GM12878 (cell line): ENCODE measurements at regions not wholly inside any gene's neighbourhood (a gene's known extent, or its start where the extent isn't known, plus 50 kb on each side); places are given as distances from the start of the nearest gene placed in this dataset.

Source experiments
- CREB1 ChIP-seq: IDR thresholded peaks from 2 replicates; pipeline ENCODE4 v1.6.1; 2012; ENCODE audit warnings: low read depth, mild to moderate bottlenecking, inconsistent platforms
- EED ChIP-seq: sonication (generic); IDR thresholded peaks from 2 replicates; pipeline ENCODE4 v1.6.1; 2016; ENCODE audit warnings: antibody characterized with exemption, low read depth
- FOS ChIP-seq: IDR thresholded peaks from 3 replicates; pipeline ENCODE4 v1.6.1; 2011; ENCODE audit warnings: borderline replicate concordance; ENCODE audit not compliant: insufficient read length; ENCODE audit errors: extremely low read depth
- MYC ChIP-seq: IDR thresholded peaks from 2 replicates; pipeline ENCODE4 v1.6.1; 2011; ENCODE audit warnings: mild to moderate bottlenecking, low read length, moderate library complexity, inconsistent platforms; ENCODE audit not compliant: insufficient read depth, insufficient replicate concordance, insufficient read length, severe bottlenecking
- NR2F1 ChIP-seq: fragments of 450-650 bp; conservative IDR thresholded peaks from 2 replicates; pipeline ENCODE4 v1.6.1; 2017; ENCODE audit warnings: mild to moderate bottlenecking
- PKNOX1 ChIP-seq: fragments of 450-650 bp; IDR thresholded peaks from 2 replicates; pipeline ENCODE4 v1.6.1; 2016; ENCODE audit warnings: mild to moderate bottlenecking
- RFX5 ChIP-seq: IDR thresholded peaks from 2 replicates; pipeline ENCODE4 v1.6.1; 2011; ENCODE audit warnings: low read depth, low read length, improper control_type of control experiment
- ZNF592 ChIP-seq: fragments of 450-650 bp; IDR thresholded peaks from 2 replicates; pipeline ENCODE4 v1.6.1; 2017; ENCODE audit warnings: mild to moderate bottlenecking, moderate library complexity
- TF ChIP-seq, protein P1 (sequence below): IDR thresholded peaks from 2 replicates; pipeline ENCODE4 v1.6.1; 2011; ENCODE audit warnings: borderline replicate concordance, low read depth, mild to moderate bottlenecking, moderate library complexity, low read length; ENCODE audit not compliant: insufficient read depth, poor library complexity, severe bottlenecking

DNA sequence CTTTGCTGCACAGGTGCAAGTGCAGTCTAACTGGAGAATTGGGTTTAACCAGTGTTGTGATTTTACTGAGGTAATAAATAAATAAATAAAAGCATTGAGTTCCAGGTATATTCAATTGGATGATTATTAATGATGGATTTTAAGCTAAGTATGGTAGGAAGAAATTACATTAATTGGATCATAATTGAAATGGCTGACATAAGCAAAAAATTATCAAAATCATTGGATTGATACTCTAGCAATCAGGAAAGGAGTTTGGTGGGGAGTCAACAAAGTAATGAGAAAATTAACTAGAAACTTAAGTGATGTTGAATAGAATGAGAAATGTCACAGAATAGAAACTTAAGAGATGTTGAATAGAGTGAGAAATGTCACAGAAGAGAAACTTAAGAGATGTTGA lies 981.9 kb downstream of the SI start (continued):
- TF ChIP-seq ZNF592 (no peak), CREB1 (no peak), EED (no peak), MYC (no peak), RFX5 (no peak), PKNOX1 (no peak), FOS (no peak), NR2F1 (no peak)
- TF ChIP-seq, protein P1, sequence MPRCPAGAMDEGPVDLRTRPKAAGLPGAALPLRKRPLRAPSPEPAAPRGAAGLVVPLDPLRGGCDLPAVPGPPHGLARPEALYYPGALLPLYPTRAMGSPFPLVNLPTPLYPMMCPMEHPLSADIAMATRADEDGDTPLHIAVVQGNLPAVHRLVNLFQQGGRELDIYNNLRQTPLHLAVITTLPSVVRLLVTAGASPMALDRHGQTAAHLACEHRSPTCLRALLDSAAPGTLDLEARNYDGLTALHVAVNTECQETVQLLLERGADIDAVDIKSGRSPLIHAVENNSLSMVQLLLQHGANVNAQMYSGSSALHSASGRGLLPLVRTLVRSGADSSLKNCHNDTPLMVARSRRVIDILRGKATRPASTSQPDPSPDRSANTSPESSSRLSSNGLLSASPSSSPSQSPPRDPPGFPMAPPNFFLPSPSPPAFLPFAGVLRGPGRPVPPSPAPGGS, result no peak
